Erythroblast (primary cell): ENCODE measurements at regions not wholly inside any gene's neighbourhood (a gene's known extent, or its start where the extent isn't known, plus 50 kb on each side); places are given as distances from the start of the nearest gene placed in this dataset.

Experiments
- GATA1 ChIP-seq: IDR thresholded peaks from 2 replicates; pipeline ENCODE4 v1.6.1; 2011; ENCODE audit warnings: low read depth, mild to moderate bottlenecking, control low read depth, low read length, moderate library complexity
- POLR2A ChIP-seq: IDR thresholded peaks from 2 replicates; pipeline ENCODE4 v1.6.1; 2011; ENCODE audit warnings: mild to moderate bottlenecking, low read length

GRCh38 chr18:47710451-47710850 is 220.0 kb downstream of the SMAD2 start:
- no peak for TF ChIP-seq POLR2A
- TF ChIP-seq GATA1: no peak
